Body of pancreas (tissue), 4 donors: ENCODE measurements at regions not wholly inside any gene's neighbourhood (a gene's known extent, or its start where the extent isn't known, plus 50 kb on each side); places are given as distances from the start of the nearest gene placed in this dataset.

ENCODE experiments used
- CTCF ChIP-seq, 7 experiments: fragments of 450-650 bp in 4 of 7; fragments of 200-600 bp in 3 of 7; sonication (generic) in 3 of 7; IDR thresholded peaks; one replicate each; pipeline ENCODE4 v1.5.1; 2016 to 2019; ENCODE audit warnings: antibody characterized with exemption in 7 of 7
- POLR2A ChIP-seq, 3 donors: fragments of 450-650 bp; IDR thresholded peaks; one replicate each; pipeline ENCODE4 v1.6.1; 2016; ENCODE audit warnings: antibody characterized with exemption in 3 of 3, mild to moderate bottlenecking in 2 of 3

GRCh38 chr11:95461858-95462257, 230.9 kb upstream of the SESN3 start:
- TF ChIP-seq CTCF (IDR thresholded peaks at IDR 0.05) (no peak), POLR2A (IDR thresholded peaks at IDR 0.05) (no peak)
